Activated naive CD8-positive, alpha-beta T cell (primary cell): ENCODE measurements at regions not wholly inside any gene's neighbourhood (a gene's known extent, or its start where the extent isn't known, plus 50 kb on each side); places are given as distances from the start of the nearest gene placed in this dataset.

Experiments used
- H3K27ac Mint-ChIP-seq: one replicate; pipeline ENCODE4 v1.8.0; 2021; ENCODE audit warnings: mixed read lengths
- H3K27me3 Mint-ChIP-seq: one replicate; pipeline ENCODE4 v1.8.0; 2021; ENCODE audit warnings: mixed read lengths
- H3K36me3 Mint-ChIP-seq: one replicate; pipeline ENCODE4 v1.8.0; 2021; ENCODE audit warnings: mixed read lengths
- H3K4me1 Mint-ChIP-seq: one replicate; pipeline ENCODE4 v1.8.0; 2021; ENCODE audit warnings: low read depth, mixed read lengths
- H3K4me3 Mint-ChIP-seq: one replicate; pipeline ENCODE4 v1.8.0; 2021; ENCODE audit warnings: mild to moderate bottlenecking, mixed read lengths
- H3K9me3 Mint-ChIP-seq: one replicate; pipeline ENCODE4 v1.8.0; 2021; ENCODE audit warnings: low read depth, mixed read lengths

- H3K9me3 Mint-ChIP-seq = no peaks in the 10 kb centered on the region
- H3K4me3 Mint-ChIP-seq = no peak overlapping the region
- no peaks in the 10 kb centered on the region for H3K36me3 Mint-ChIP-seq
- peaks cover 2% of the 10 kb centered on the region for H3K27me3 Mint-ChIP-seq
- H3K27ac Mint-ChIP-seq = no peak overlapping the region
- H3K4me1 Mint-ChIP-seq = no peaks in the 10 kb centered on the region
These were observed 387.4 kb upstream of the CADM1 start for GRCh38 chr11:115891581-115891980.

GRCh38 chr11:115890500-115890899, 386.3 kb upstream of the CADM1 start:
- no peak overlapping the region for H3K4me3 Mint-ChIP-seq
- H3K4me1 Mint-ChIP-seq = no peaks in the 10 kb centered on the region

GRCh38 chr11:115889712-115890111, 385.5 kb upstream of the CADM1 start:
- Mint-ChIP-seq H3K27ac (no peak overlapping the region), H3K4me3 (no peak overlapping the region), H3K36me3 (no peaks in the 10 kb centered on the region), H3K4me1 (no peaks in the 10 kb centered on the region), H3K27me3 (peaks cover 2% of the 10 kb centered on the region), H3K9me3 (no peaks in the 10 kb centered on the region)

More at GRCh38 chr11:115890500-115890899, 386.3 kb upstream of the CADM1 start:
- no peaks in the 10 kb centered on the region for H3K9me3 Mint-ChIP-seq
- no peak overlapping the region for H3K27ac Mint-ChIP-seq
- peaks cover 2% of the 10 kb centered on the region for H3K27me3 Mint-ChIP-seq
- no peaks in the 10 kb centered on the region for H3K36me3 Mint-ChIP-seq

GRCh38 chr11:115887727-115888126, 383.5 kb upstream of the CADM1 start:
- Mint-ChIP-seq H3K4me3 (no peak overlapping the region), H3K9me3 (no peaks in the 10 kb centered on the region), H3K27me3 (peaks cover 2% of the 10 kb centered on the region)

DNA sequence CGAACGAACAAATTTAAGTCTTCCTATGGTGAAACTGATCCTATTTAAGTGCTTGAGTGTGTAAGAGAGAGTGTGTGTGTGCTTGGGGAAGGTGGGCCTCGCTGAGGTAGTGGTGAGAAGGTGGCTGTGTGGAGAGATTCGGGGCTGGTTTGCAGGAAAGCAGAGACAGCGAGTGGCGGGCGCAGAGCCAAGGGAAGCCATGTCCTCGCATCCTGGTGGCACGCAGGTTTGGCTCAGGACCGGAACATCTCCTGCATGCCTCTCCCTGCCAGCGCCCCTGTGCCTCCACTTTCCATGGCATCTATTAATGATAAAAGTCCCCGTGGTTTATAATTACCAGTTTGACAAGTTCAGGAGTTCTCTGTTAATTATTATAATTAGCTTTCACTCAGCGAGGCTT, 383.1 kb upstream of the CADM1 start:
- Mint-ChIP-seq H3K27me3 (peaks cover 2% of the 10 kb centered on the region), H3K4me3 (no peak overlapping the region), H3K4me1 (no peaks in the 10 kb centered on the region), H3K9me3 (no peaks in the 10 kb centered on the region), H3K27ac (no peak overlapping the region), H3K36me3 (no peaks in the 10 kb centered on the region)

More at GRCh38 chr11:115887727-115888126, 383.5 kb upstream of the CADM1 start:
- H3K36me3 Mint-ChIP-seq = no peaks in the 10 kb centered on the region
- no peak overlapping the region for H3K27ac Mint-ChIP-seq
- H3K4me1 Mint-ChIP-seq = no peaks in the 10 kb centered on the region

DNA sequence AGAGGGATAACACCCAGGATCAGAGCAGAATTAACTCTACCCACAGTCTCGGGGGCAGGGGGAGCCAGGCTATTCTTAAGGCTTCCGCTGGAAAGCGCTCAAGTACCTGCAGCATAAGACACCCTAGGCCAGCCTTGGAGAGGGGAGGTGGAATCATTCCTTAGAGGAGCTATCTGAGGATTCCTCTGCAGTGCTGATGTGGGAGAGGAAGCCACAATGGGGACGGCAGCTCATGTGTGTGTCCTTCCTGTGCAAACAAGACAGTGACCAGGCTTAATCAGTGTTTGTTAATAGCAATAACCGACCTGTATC, 382.2 kb upstream of the CADM1 start:
- Mint-ChIP-seq H3K4me3 (no peak overlapping the region), H3K9me3 (peaks cover 6% of the 10 kb centered on the region), H3K36me3 (no peaks in the 10 kb centered on the region), H3K27ac (no peak overlapping the region), H3K27me3 (peaks cover 2% of the 10 kb centered on the region), H3K4me1 (no peaks in the 10 kb centered on the region)

DNA sequence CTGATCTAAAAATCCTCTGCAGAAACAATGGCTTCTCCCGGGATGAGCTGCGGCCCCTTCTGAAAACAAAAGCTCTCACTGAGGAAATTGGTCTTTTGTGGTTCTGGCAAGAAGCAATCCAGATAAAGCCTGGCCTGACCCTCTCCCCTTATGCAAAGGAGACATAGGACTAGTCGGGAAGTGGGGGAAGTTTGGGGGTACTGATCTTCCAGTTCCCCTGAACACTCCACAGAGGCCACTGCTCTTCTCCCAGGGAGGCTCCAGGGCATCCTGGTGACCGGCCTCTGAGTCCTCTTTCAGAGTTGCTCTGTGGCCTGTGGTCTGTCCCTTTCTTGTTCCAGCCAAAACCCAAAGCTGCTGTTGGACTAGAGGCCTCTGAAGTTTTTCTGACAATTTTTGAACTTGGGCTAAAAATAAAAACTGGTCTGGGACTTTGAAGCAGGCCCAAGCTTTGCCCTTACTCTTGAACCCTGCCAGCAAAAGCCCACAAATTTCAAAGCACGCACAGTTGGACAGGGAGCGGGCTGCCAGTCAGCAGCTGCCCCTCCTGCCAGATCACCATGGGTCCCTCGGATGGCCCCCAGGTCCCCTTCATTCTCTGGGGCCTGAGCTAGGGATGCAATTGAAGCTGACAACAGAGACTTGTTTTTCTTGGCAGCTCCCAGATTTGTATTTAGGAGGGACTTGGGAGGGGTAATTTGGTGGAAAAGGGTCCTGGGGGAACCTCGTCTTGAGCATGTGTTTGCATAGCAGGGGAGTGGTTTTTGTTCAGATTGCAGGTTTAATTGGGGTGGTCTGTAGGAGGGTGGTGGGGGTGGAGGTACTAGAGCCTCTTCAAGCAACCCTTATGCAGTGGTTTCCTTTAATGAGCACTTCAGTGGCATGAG, 381.6 kb upstream of the CADM1 start:
- no peaks in the 10 kb centered on the region for H3K4me1 Mint-ChIP-seq
- no peak overlapping the region for H3K4me3 Mint-ChIP-seq
- H3K36me3 Mint-ChIP-seq = no peaks in the 10 kb centered on the region
- H3K9me3 Mint-ChIP-seq = peaks cover 6% of the 10 kb centered on the region
- no peak overlapping the region for H3K27ac Mint-ChIP-seq
- peaks cover 2% of the 10 kb centered on the region for H3K27me3 Mint-ChIP-seq

- H3K27me3 Mint-ChIP-seq = peaks cover 2% of the 10 kb centered on the region
- H3K36me3 Mint-ChIP-seq = no peaks in the 10 kb centered on the region
- H3K9me3 Mint-ChIP-seq = peaks cover 6% of the 10 kb centered on the region
- no peaks in the 10 kb centered on the region for H3K4me1 Mint-ChIP-seq
- H3K4me3 Mint-ChIP-seq = no peak overlapping the region
- no peak overlapping the region for H3K27ac Mint-ChIP-seq
These were observed 380.8 kb upstream of the CADM1 start for GRCh38 chr11:115884800-115885534.

- H3K9me3 Mint-ChIP-seq = no peaks in the 10 kb centered on the region
- no peak overlapping the region for H3K4me3 Mint-ChIP-seq
- H3K27me3 Mint-ChIP-seq = no peaks in the 10 kb centered on the region
- no peaks in the 10 kb centered on the region for H3K4me1 Mint-ChIP-seq
- H3K27ac Mint-ChIP-seq = peak overlapping the region; percentile 22
- no peaks in the 10 kb centered on the region for H3K36me3 Mint-ChIP-seq
These were observed 370.6 kb upstream of the CADM1 start for GRCh38 chr11:115874843-115875242.

DNA sequence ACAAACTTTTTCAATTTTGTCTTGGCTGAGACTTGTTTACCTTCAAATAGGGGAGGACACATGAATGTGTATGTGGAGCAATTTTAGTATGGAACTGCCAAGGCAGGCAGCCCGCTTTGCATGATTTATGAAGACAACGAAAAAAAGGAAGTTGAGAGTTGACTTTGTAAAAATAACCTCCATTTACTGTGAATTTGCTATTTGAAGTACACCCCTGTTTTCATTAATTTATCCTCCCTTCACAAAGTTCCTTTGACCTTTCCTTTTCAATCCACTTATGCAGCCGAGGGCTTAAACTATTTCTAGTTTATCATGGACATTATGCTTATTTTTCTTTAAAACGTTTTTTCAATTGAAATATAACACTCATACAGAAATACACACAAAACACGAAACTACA, 369.6 kb upstream of the CADM1 start:
- Mint-ChIP-seq H3K27ac (no peak overlapping the region), H3K36me3 (no peaks in the 10 kb centered on the region), H3K9me3 (no peaks in the 10 kb centered on the region), H3K27me3 (no peaks in the 10 kb centered on the region), H3K4me1 (no peaks in the 10 kb centered on the region), H3K4me3 (no peak overlapping the region)

- H3K4me3 Mint-ChIP-seq = no peak overlapping the region
- H3K36me3 Mint-ChIP-seq = no peaks in the 10 kb centered on the region
- no peaks in the 10 kb centered on the region for H3K27me3 Mint-ChIP-seq
- no peaks in the 10 kb centered on the region for H3K9me3 Mint-ChIP-seq
- no peaks in the 10 kb centered on the region for H3K4me1 Mint-ChIP-seq
- no peak overlapping the region for H3K27ac Mint-ChIP-seq
These were observed 368.2 kb upstream of the CADM1 start for GRCh38 chr11:115872416-115872815.

DNA sequence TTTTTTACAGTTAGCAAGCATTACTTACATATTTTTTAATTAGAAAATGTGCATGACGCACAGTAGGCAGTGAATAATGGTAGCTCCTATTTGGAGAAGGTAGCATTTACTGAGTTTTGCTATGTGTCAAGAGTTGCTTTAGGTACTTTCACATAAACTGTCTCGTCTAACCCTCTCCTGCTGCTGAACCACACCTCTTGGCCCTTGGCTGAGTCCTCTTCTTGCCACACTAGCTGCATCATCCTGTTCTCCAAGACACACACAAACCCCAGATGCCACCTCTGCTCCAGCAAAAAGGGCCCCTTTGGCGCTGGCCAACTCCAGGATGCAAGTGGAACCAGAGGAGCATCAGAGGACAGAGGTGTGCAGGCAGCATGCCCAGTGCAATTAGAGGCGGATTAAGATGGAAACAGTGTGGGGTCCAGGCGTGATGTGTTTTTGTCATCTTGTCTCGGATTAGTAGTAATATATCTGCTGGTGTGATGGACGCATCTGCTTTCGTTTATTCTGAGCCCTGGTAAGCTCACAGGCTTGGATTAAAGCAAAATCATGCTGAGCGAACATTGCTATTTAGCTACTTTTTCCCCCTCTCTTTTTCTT, 367.0 kb upstream of the CADM1 start:
- Mint-ChIP-seq H3K27ac (no peak overlapping the region), H3K4me1 (no peaks in the 10 kb centered on the region), H3K9me3 (no peaks in the 10 kb centered on the region), H3K36me3 (no peaks in the 10 kb centered on the region), H3K4me3 (no peak overlapping the region), H3K27me3 (no peaks in the 10 kb centered on the region)

DNA sequence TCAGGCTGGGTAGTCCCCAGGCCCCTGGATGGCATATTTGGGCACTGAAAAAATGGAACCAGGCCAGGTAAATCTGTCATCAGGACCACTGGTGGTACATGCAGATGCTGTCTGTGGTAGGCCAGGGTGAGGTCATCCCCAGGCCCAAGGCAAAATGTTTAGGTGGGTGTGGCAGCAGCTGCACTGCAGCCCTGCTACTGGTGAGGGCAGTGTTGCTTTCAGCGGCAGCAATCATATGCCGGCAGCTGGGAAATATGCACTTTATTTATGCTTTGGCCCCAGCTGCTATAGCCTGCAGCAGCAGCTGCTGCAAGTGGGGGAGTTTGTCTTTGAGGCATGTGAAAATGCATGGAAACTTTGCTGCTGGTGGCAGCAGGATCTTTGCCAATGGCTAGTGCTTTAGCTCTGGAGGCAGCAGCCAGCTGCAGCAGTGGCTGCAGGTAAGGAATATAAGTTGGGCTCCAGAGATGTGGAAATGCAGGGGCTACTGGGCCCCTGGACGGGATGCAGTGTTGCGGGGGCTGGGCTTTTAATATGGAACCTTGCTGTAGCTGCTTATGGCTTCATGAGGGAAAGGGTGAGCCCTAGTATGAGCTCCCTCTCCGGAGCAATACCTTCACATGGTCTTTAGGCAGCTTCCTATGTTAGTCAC, 365.7 kb upstream of the CADM1 start:
- Mint-ChIP-seq H3K4me3 (no peak overlapping the region), H3K27me3 (no peaks in the 10 kb centered on the region), H3K27ac (no peak overlapping the region), H3K9me3 (peaks cover 3% of the 10 kb centered on the region), H3K4me1 (no peaks in the 10 kb centered on the region), H3K36me3 (no peaks in the 10 kb centered on the region)

DNA sequence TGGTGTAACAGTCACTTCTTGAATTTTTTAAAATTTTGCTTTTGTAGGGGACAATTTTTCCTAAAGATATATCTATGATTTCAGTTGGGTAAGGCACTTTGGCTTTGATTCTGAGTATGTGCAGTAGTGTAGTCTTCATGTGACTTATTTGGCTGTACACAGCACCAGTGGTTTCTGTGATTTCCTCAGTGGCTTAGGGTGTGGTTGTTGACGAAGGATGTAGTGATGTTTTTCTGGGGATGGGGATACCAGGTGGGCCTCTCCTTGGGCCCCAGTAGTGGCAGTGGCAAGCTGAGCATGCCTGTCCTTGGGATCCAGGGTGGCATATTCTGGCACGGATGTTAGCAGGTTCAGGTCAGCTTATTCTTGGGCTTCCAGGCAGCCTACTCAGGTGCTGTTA, 364.9 kb upstream of the CADM1 start:
- H3K4me1 Mint-ChIP-seq = no peaks in the 10 kb centered on the region
- no peaks in the 10 kb centered on the region for H3K36me3 Mint-ChIP-seq
- no peaks in the 10 kb centered on the region for H3K27me3 Mint-ChIP-seq
- H3K27ac Mint-ChIP-seq = no peak overlapping the region
- peaks cover 4% of the 10 kb centered on the region for H3K9me3 Mint-ChIP-seq
- no peak overlapping the region for H3K4me3 Mint-ChIP-seq

DNA sequence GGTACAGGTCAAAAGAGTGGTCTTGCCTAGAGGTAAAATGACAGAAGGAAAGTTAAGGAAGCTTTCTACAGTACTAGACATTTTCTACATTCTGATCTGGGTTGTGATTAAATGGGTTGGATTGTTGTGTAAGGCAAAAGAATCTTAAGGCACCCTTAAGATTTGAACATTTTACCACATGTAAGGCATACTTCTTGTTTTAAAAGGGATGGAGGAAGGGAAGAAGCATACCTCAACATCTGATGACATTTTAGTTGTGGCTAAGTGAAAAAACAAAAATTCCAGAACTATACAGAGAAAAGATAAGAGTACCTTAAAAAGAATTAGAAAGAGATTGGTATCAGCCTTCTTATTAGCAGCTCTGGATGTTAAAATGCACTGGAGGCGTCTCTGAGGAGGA, 356.0 kb upstream of the CADM1 start:
- H3K4me1 Mint-ChIP-seq = no peaks in the 10 kb centered on the region
- H3K36me3 Mint-ChIP-seq = no peaks in the 10 kb centered on the region
- H3K4me3 Mint-ChIP-seq = no peak overlapping the region
- H3K27ac Mint-ChIP-seq = no peak overlapping the region
- no peaks in the 10 kb centered on the region for H3K27me3 Mint-ChIP-seq
- H3K9me3 Mint-ChIP-seq = peaks cover 22% of the 10 kb centered on the region
